ENCODE measurements at regions not wholly inside any gene's neighbourhood (a gene's known extent, or its start where the extent isn't known, plus 50 kb on each side); places are given as distances from the start of the nearest gene placed in this dataset.

- no peak for TF ChIP-seq ZBTB7A (IDR thresholded peaks at IDR 0.05; ENCODE audit: low read depth)
- no peak for TF ChIP-seq EGR1 (IDR thresholded peaks at IDR 0.05)
- no peak for TF ChIP-seq EP300 (IDR thresholded peaks at IDR 0.05; ENCODE audit: borderline replicate concordance)
Observed at GRCh38 chr17:45722161-45722560, 62.0 kb upstream of the CRHR1 start.
